DMS53 treated with DMSO at 0.1 percent for 48 hours (cell line): ENCODE measurements at regions not wholly inside any gene's neighbourhood (a gene's known extent, or its start where the extent isn't known, plus 50 kb on each side); places are given as distances from the start of the nearest gene placed in this dataset.

ENCODE experiments used
- DNase-seq: peaks from one replicate; lab custom pipeline; 2025; ENCODE audit not compliant: unreplicated experiment; lab: John Stamatoyannopoulos, UW

- no peak for DNase-seq
These were observed 58.3 kb downstream of the TRIML1 start for GRCh38 chr4:188197566-188197965.

DNA sequence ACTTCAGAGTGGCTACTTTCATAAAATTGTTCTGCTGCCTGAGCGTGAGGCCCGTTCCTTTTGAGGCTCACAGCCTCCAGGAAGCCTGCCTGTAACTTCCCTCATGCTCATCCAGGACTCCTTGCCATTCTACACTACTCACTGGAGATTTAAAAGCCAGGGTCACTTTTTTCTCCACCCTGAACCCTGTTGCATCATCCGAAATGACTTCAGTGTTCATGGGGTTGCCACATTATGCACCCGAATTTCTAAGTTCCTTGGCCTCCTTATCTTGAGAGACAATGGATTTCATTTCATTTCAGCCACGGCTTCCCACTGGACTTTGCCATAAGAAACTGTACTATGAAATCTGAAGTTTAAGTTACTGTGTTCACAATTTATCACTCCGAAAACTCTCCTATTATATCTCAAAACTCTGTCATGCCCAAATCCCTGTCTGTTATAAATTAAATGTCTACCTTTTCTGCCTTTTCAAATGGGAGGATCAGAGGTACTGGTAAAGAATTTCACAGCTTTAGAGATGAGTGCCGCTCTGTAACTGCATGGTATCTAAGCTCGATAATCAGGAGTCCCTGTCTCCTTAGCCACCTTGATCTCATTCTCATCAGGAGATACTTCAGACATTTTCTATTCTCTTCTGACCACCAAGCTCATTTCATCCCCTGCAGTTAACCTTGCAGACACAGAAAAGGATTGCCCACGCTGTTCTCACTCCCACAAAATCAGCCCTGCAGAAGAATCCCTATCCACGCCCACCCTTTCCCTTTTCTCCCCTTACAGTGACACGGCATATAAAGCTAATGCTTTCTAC is 59.9 kb downstream of the TRIML1 start:
- no peak for DNase-seq

GRCh38 chr4:188201851-188202250 is 62.6 kb downstream of the TRIML1 start:
- DNase-seq: no peak

GRCh38 chr4:188206783-188207182 is 67.5 kb downstream of the TRIML1 start:
- no peak for DNase-seq

GRCh38 chr4:188214861-188215260 is 75.6 kb downstream of the TRIML1 start:
- DNase-seq: no peak

DNA sequence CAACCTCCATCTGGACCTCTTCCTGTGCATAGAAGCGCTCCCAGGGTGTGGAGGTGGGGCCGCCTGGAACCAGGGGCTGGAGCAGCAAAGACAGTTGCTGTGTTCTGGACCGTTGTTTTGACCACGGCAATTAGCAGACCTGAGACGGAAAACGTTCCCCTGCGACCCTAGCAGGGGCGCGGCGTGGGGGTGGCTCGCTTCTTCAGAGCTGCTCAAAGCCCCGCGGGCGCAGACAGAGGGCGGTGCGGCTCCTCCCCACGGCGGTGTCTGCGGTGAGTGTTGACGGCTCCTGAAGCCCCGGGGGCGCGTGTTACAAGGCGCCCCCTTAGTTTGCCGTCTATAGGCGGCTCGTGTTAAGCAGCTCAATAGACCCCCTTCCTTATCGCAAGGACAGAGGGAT is 79.2 kb downstream of the TRIML1 start:
- no peak for DNase-seq

- no peak for DNase-seq
These were observed 80.8 kb downstream of the TRIML1 start for GRCh38 chr4:188220006-188220405.

DNA sequence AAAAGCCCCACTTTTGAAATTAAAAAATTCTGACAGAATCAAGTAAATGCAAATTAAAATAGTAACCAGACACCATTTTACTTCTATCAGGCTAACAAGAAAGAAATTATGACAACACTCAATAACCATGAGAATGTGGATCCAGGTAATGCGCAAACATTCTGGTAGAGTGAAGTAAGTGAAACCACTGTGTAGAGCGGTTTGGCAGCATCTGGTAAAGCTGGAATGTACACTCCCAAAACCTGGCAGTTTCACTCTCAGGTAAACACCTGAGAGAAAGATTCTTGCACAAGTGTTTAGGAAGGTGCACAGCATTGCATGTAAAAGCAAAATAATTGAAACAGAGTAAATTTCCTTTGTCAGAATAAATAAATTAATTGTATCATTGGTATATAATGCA is 81.8 kb downstream of the TRIML1 start:
- no peak for DNase-seq

- DNase-seq: no peak
These were observed 89.0 kb downstream of the TRIML1 start for GRCh38 chr4:188228279-188228678.

DNA sequence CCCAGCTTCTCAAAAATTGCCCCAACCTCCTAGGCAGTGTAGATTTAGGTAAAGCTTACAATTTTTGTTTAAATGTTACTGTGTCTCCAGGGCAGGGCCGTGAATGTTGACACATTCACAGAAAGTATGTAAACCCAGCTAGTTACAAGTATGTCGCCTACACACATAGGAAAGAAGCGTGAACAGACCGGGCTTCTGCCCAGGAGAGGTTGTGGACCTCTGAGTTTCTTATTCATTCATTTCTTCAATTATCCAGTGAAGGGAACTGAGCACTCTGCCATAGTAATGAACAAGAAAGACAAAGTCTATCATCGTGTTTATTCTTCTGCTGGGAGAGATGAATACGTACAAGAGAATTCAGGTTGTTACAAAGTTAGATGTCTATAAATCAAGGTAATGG is 93.2 kb downstream of the TRIML1 start:
- no peak for DNase-seq

DNA sequence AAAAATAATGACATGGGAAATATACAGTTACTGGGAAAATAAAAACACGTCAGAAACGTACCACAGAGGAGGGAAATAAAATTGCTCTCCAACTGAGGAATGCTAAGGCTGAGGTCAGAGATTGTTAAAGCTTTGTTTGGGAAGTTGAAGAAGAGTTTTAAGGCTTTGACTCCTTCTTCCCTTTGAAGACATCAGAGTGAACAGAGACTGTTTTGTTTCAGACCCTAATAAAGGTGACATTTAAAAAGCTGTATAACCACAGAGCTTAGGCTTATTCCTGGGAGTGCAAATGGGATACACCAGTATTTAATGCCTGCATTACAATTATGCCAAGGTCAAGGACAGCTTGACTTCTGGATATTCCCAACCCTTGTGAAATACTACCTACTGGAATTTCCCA is 102.8 kb downstream of the TRIML1 start:
- no peak for DNase-seq

- no peak for DNase-seq
These were observed 106.4 kb downstream of the TRIML1 start for GRCh38 chr4:188245651-188246050.

DNA sequence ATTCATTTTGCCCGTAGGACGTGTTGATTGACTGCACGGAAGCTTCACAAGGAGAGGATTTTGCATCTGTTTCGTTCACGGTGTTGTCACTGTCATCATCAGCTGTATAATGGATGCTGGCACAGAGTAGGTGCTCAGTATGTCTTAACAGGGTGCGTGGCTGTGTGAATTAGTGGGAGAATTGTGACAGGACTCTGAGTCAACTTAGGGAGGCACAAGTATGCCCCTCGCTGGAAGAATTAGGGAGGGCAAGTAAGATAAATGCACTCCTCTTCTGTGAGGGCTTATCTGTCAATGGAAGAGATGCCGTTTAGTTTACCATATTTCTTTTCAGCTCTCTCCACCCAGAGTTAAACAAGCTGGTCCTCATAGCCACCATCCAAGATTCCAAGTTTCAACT is 107.2 kb downstream of the TRIML1 start:
- DNase-seq: no peak

- DNase-seq: no peak
These were observed 115.0 kb downstream of the TRIML1 start for GRCh38 chr4:188254211-188254610.

DNA sequence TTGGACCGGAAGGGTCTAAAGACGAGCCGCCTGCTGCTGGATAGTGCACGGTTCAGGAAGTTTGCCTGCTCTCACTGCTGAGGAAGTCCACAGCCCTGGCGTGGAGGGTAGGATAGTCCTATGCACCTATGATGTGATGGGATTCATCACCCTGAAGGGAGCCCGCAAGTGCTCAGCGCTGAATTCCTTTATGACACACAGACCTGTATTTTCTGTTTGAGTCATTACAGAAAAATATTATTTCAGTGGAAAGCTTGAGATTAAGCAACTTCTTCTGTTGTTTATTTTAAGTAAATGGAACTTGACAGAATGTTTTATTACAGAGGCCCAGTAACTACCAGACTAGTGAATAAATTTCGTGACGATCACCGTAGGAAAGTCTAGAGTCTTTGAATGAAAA is 123.2 kb downstream of the TRIML1 start:
- DNase-seq: no peak

DNA sequence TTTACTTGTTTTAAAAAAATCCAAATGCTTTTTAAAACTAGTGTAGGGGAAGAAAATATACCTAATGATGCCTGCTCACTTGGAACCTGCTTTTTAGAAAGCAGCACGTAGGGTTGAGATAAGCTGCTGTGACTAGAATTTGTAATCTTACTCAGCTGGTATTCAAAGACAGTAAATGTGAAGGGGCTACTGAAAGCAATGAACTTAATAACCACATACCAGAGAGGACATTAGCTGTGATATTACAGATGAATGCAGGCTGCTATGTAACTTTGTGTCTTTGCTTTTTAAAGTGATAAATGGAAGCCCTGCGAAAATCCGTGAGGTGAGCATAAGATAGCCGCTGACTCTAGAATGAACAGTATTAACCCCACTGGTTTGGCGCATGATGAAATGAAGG is 124.1 kb downstream of the TRIML1 start:
- no peak for DNase-seq

- DNase-seq: no peak
These were observed 127.1 kb downstream of the TRIML1 start for GRCh38 chr4:188266386-188266785.

GRCh38 chr4:188268131-188268908 is 129.1 kb downstream of the TRIML1 start:
- no peak for DNase-seq

DNA sequence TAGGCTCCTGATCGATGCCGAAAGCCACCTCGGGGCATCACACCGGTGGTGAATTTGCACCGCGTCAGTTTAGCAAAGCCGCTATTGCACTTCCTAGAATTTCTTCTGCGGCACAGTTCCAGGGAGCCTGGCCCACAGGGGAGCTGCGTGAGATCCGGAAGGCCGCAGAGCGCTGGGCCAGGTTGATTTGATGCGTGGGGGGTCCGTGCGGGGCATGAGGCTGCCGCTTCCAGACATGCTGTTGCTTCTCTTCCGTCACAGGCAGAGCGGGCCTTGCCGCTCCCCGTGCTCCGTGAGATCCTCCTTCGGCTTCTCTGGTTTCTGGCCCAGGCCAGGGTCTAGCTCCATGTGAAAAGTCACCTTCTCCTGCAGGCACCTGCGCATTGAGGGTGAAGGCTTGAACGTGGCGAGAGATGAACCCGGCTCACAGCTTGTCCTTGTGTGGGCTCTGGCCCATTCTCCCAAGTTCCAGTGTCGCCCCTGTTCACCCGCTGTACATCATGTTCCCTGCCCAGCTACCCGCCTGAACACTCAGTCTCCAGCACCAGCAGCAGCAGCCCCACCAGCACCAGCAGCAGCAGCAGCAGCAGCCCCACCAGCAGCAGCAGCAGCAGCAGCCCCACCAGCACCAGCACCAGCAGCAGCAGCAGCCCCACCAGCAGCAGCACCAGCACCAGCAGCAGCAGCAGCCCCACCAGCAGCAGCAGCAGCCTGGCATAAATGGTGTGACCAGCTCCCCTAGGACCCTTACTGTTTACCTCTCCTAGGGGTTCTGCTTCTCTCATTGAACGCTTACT is 131.2 kb downstream of the TRIML1 start:
- no peak for DNase-seq

DNA sequence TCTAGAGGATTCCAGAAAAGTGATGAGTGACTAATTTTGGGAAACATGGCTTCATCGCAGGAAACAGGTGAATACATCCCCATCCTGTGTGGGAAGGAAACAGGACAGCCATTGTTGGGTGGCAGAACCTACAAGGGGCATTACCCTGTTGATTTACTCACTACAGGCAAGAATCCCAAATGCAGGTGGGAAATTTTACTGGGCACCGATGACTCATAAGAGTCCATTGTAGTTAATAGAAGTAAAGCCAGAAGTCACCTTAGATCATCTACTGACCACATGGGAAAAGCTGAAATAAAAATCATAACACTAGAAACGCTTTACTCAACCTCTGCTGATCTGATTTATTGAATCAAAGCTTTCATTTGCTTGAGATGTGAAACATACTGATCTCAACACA is 136.4 kb downstream of the TRIML1 start:
- DNase-seq: no peak

DNA sequence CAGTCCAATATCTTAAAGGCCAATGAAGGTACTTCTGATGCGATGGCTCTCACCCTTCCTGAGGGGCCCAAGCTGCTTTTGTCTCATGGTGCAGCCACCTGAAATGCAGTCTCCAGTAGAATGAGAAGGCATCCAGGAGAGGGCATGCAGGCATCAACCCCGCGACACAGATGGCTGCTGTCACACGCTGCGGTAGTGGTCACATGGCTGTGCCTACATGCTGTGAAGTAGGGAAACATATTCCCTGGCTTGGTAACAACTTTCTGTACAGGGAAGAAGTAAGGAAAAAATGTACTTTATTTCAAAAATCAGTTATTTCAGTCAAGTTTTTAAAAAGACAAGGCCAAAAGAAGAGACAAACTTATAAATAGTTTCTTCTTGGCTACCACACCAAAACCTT is 139.9 kb downstream of the TRIML1 start:
- DNase-seq: no peak
